GM12872 (cell line): ENCODE measurements at regions not wholly inside any gene's neighbourhood (a gene's known extent, or its start where the extent isn't known, plus 50 kb on each side); places are given as distances from the start of the nearest gene placed in this dataset.
A peak's percentile ranks its signal among the peaks of the same experiment; 100 is the strongest.

Experiments used
- TF ChIP-seq, protein P1 (sequence below): IDR thresholded peaks from 3 replicates; pipeline ENCODE4 v1.5.1; 2011; ENCODE audit warnings: low read depth, mild to moderate bottlenecking, low read length, moderate library complexity; ENCODE audit not compliant: insufficient read depth

DNA sequence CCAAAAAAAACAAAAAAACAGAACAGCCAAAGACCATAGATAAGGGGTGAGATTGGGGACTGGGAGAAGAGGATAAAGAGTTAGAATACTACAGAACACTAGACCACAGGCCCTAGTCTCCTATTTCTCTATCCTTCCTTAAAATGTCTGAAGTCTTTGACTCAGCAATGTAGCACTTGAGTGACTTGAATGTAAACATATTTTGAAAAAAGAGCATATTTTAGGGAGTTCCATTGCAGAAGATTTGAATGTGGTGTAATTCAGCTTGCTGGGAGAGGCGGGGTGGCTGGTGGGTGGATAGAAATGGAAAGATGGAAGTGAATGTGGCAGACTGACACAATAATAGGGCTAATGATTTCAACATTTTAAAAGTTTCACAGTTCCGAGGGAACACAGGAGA is 144.9 kb downstream of the CHIC2 start:
- TF ChIP-seq, protein P1, sequence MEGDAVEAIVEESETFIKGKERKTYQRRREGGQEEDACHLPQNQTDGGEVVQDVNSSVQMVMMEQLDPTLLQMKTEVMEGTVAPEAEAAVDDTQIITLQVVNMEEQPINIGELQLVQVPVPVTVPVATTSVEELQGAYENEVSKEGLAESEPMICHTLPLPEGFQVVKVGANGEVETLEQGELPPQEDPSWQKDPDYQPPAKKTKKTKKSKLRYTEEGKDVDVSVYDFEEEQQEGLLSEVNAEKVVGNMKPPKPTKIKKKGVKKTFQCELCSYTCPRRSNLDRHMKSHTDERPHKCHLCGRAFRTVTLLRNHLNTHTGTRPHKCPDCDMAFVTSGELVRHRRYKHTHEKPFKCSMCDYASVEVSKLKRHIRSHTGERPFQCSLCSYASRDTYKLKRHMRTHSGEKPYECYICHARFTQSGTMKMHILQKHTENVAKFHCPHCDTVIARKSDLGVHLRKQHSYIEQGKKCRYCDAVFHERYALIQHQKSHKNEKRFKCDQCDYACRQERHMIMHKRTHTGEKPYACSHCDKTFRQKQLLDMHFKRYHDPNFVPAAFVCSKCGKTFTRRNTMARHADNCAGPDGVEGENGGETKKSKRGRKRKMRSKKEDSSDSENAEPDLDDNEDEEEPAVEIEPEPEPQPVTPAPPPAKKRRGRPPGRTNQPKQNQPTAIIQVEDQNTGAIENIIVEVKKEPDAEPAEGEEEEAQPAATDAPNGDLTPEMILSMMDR: no peak

- TF ChIP-seq, protein P1: no peak
Observed at GRCh38 chr4:53917729-53918128, 146.7 kb downstream of the CHIC2 start.

DNA sequence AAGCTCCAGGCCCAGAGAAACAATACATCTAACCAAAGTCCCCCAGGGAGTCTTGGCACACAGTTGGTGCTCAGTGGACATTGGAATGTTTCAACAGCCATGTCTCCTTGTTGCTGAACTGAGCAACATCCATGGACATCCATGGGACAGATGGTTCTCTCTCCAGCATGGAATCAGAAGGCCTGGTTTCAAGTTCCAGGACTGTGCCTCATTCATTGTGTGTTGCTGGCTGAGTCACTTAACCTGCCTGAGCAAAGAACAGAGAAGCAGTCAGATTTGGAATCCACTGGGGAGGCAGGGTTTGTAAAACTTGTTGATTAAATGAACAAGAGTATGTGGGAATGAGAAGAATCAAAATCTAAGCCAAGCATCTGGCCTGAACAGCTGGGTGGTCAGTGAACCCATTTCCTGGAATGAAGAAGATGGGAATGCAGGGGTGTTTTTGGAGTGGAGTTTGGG is 147.9 kb downstream of the CHIC2 start:
- TF ChIP-seq, protein P1: no peak

GRCh38 chr4:53914313-53915016 is 149.9 kb downstream of the CHIC2 start:
- TF ChIP-seq, protein P1: no peak

GRCh38 chr4:53913771-53914170 is 150.6 kb downstream of the CHIC2 start:
- TF ChIP-seq, protein P1: no peak

- TF ChIP-seq, protein P1: no peak
Observed at GRCh38 chr4:53912766-53913497, 151.5 kb downstream of the CHIC2 start.

DNA sequence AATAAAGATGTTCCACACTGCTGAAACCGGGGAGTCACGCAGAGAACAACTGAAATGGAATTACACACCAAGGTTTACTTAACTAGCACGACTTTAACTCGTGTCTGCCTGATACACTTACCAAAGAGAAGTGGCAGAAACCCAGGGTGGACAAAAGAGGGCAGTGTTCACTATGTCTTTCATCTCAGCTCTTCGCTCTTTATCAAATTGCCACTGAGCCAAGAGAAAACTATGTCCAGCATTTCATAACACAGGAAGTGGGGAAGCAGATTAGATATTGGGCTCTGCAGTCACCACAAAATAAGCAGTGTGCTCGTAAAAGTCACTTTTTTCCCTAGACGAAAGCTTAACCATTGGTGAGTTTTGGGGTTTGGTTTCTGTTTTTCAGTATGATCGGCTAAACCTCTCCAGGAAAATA is 155.7 kb downstream of the CHIC2 start:
- TF ChIP-seq, protein P1: peak; percentile 73
